Panc1 (cell line): ENCODE measurements at regions not wholly inside any gene's neighbourhood (a gene's known extent, or its start where the extent isn't known, plus 50 kb on each side); places are given as distances from the start of the nearest gene placed in this dataset.

Experiments
- TCF7L2 ChIP-seq: IDR thresholded peaks from 2 replicates; pipeline ENCODE4 v1.6.1; 2011; ENCODE audit warnings: mild to moderate bottlenecking, low read depth, low read length, inconsistent platforms
- TF ChIP-seq, protein P1 (sequence below): fragments of 450-650 bp; IDR thresholded peaks from 2 replicates; pipeline ENCODE4 v1.5.1; 2017; ENCODE audit warnings: mild to moderate bottlenecking

DNA sequence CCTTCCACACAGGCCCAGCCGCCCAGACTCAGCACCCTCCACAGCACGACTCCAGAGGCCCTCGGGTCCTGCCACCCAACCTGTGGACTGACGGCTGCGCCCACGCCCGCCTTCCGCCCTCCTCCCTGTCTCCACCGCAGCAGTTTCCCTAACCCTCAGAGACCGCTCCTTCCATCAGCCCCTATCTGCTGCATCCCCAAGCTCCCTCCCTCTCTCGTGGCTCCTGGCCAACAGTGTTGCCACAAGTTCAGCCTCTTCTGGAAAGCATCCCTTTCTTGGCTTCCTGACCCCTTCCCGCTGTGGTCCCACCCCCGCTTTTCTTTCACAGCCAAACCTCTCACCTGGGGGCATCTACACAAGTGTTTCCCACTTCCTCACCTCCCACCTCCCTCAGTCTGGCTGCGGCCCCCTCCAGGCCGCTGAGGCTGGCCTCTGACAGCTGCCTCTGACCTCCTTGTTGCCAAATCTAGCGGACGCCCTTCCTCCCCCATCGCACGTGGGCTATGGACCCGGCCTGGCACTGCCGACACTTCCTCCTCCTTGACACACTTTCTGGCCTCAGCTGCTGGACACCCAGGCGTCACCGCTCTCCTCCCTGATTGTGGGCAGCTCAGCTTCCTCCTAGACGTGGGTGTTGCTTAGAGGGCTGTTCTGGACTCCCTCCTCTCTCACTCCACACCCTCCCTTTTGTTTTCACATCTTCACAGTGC lies 168.8 kb upstream of the TLE3 start:
- TF ChIP-seq, protein P1, sequence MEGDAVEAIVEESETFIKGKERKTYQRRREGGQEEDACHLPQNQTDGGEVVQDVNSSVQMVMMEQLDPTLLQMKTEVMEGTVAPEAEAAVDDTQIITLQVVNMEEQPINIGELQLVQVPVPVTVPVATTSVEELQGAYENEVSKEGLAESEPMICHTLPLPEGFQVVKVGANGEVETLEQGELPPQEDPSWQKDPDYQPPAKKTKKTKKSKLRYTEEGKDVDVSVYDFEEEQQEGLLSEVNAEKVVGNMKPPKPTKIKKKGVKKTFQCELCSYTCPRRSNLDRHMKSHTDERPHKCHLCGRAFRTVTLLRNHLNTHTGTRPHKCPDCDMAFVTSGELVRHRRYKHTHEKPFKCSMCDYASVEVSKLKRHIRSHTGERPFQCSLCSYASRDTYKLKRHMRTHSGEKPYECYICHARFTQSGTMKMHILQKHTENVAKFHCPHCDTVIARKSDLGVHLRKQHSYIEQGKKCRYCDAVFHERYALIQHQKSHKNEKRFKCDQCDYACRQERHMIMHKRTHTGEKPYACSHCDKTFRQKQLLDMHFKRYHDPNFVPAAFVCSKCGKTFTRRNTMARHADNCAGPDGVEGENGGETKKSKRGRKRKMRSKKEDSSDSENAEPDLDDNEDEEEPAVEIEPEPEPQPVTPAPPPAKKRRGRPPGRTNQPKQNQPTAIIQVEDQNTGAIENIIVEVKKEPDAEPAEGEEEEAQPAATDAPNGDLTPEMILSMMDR: no peak
- TF ChIP-seq TCF7L2: no peak
